ENCODE measurements at regions not wholly inside any gene's neighbourhood (a gene's known extent, or its start where the extent isn't known, plus 50 kb on each side); places are given as distances from the start of the nearest gene placed in this dataset.

GRCh38 chr2:65957454-65957853, 477.5 kb upstream of the MEIS1 start:
- no peak for TF ChIP-seq HMGA2 (CRISPR knock-in tag; IDR thresholded peaks at IDR 0.05)
- TF ChIP-seq, protein P1, sequence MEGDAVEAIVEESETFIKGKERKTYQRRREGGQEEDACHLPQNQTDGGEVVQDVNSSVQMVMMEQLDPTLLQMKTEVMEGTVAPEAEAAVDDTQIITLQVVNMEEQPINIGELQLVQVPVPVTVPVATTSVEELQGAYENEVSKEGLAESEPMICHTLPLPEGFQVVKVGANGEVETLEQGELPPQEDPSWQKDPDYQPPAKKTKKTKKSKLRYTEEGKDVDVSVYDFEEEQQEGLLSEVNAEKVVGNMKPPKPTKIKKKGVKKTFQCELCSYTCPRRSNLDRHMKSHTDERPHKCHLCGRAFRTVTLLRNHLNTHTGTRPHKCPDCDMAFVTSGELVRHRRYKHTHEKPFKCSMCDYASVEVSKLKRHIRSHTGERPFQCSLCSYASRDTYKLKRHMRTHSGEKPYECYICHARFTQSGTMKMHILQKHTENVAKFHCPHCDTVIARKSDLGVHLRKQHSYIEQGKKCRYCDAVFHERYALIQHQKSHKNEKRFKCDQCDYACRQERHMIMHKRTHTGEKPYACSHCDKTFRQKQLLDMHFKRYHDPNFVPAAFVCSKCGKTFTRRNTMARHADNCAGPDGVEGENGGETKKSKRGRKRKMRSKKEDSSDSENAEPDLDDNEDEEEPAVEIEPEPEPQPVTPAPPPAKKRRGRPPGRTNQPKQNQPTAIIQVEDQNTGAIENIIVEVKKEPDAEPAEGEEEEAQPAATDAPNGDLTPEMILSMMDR (IDR thresholded peaks at IDR 0.05), result no peak
- no peak for TF ChIP-seq SP1 (CRISPR knock-in tag; conservative IDR thresholded peaks at IDR 0.05)
- no peak for TF ChIP-seq ZNF121 (CRISPR knock-in tag; IDR thresholded peaks at IDR 0.05)
- no peak for TF ChIP-seq RORB (CRISPR knock-in tag; IDR thresholded peaks at IDR 0.05)

All from WTC11 (cell line).